ENCODE measurements at regions not wholly inside any gene's neighbourhood (a gene's known extent, or its start where the extent isn't known, plus 50 kb on each side); places are given as distances from the start of the nearest gene placed in this dataset.

GRCh38 chr1:187310038-187310631 is 481.4 kb downstream of the PLA2G4A start:
- no peak for DNase-seq (ENCODE audit: low spot score)

GRCh38 chr1:187313115-187313514 is 484.4 kb downstream of the PLA2G4A start:
- no peak for DNase-seq (ENCODE audit: low spot score)

- no peak for DNase-seq (ENCODE audit: low spot score)
These were observed 497.8 kb downstream of the PLA2G4A start for GRCh38 chr1:187326557-187326956.

GRCh38 chr1:187336441-187337168 is 507.9 kb downstream of the PLA2G4A start:
- no peak for DNase-seq (ENCODE audit: low spot score)

GRCh38 chr1:187338762-187339412 is 510.1 kb downstream of the PLA2G4A start:
- DNase-seq (ENCODE audit: low spot score): no peak

GRCh38 chr1:187342495-187342894 is 513.7 kb downstream of the PLA2G4A start:
- no peak for DNase-seq (ENCODE audit: low spot score)

GRCh38 chr1:187374082-187374481 is 545.3 kb downstream of the PLA2G4A start:
- DNase-seq (ENCODE audit: low spot score): no peak

- DNase-seq (ENCODE audit: low spot score): no peak
These were observed 546.0 kb downstream of the PLA2G4A start for GRCh38 chr1:187374742-187375141.

- DNase-seq (ENCODE audit: low spot score): no peak
These were observed 554.6 kb downstream of the PLA2G4A start for GRCh38 chr1:187383366-187383765.

GRCh38 chr1:187384504-187384903 is 555.8 kb downstream of the PLA2G4A start:
- no peak for DNase-seq (ENCODE audit: low spot score)

- DNase-seq (ENCODE audit: low spot score): no peak
These were observed 561.6 kb downstream of the PLA2G4A start for GRCh38 chr1:187390215-187390818.

- DNase-seq (ENCODE audit: low spot score): no peak
These were observed 567.5 kb downstream of the PLA2G4A start for GRCh38 chr1:187396226-187396625.

- DNase-seq (ENCODE audit: low spot score): no peak
These were observed 568.4 kb downstream of the PLA2G4A start for GRCh38 chr1:187396929-187397796.

- DNase-seq (ENCODE audit: low spot score): no peak
These were observed 579.7 kb downstream of the PLA2G4A start for GRCh38 chr1:187408212-187409004.

- DNase-seq (ENCODE audit: low spot score): no peak
These were observed 580.6 kb downstream of the PLA2G4A start for GRCh38 chr1:187409341-187409740.

- DNase-seq (ENCODE audit: low spot score): no peak
These were observed 582.4 kb downstream of the PLA2G4A start for GRCh38 chr1:187411118-187411517.

- no peak for DNase-seq (ENCODE audit: low spot score)
These were observed 584.8 kb downstream of the PLA2G4A start for GRCh38 chr1:187413405-187414169.

GRCh38 chr1:187415065-187415464 is 586.3 kb downstream of the PLA2G4A start:
- no peak for DNase-seq (ENCODE audit: low spot score)

GRCh38 chr1:187417520-187417919 is 588.8 kb downstream of the PLA2G4A start:
- DNase-seq (ENCODE audit: low spot score): no peak

- DNase-seq (ENCODE audit: low spot score): no peak
These were observed 604.8 kb downstream of the PLA2G4A start for GRCh38 chr1:187433598-187433997.
